Stimulated activated CD8-positive, alpha-beta memory T cell treated with anti-CD3 and anti-CD28 coated beads, Interleukin-12 subunit alpha, Interleukin-12 subunit beta, amount 100 ng/mL, for 24 hours (primary cell): ENCODE measurements at regions not wholly inside any gene's neighbourhood (a gene's known extent, or its start where the extent isn't known, plus 50 kb on each side); places are given as distances from the start of the nearest gene placed in this dataset.

Experiments
- DNase-seq: peaks from one replicate; pipeline ENCODE4 v3.0.0-alpha.2; 2020; ENCODE audit errors: extremely low read depth

- no peak for DNase-seq
Observed at GRCh38 chr14:71466251-71466650, 466.0 kb upstream of the RGS6 start.

- DNase-seq: no peak
Observed at GRCh38 chr14:71466946-71467345, 465.3 kb upstream of the RGS6 start.

- no peak for DNase-seq
Observed at GRCh38 chr14:71467361-71467811, 464.8 kb upstream of the RGS6 start.

GRCh38 chr14:71468701-71469100 is 463.5 kb upstream of the RGS6 start:
- no peak for DNase-seq

- no peak for DNase-seq
Observed at GRCh38 chr14:71469643-71470335, 462.4 kb upstream of the RGS6 start.

GRCh38 chr14:71471634-71472355 is 460.4 kb upstream of the RGS6 start:
- DNase-seq: no peak

- no peak for DNase-seq
Observed at GRCh38 chr14:71472356-71473340, 459.6 kb upstream of the RGS6 start.

GRCh38 chr14:71473843-71474242 is 458.4 kb upstream of the RGS6 start:
- no peak for DNase-seq

- no peak for DNase-seq
Observed at GRCh38 chr14:71474301-71475265, 457.6 kb upstream of the RGS6 start.

GRCh38 chr14:71475916-71476315 is 456.3 kb upstream of the RGS6 start:
- DNase-seq: no peak

GRCh38 chr14:71478542-71478941 is 453.7 kb upstream of the RGS6 start:
- no peak for DNase-seq

- DNase-seq: no peak
Observed at GRCh38 chr14:71481021-71481654, 451.1 kb upstream of the RGS6 start.

GRCh38 chr14:71482671-71483070 is 449.6 kb upstream of the RGS6 start:
- no peak for DNase-seq

GRCh38 chr14:71483154-71483553 is 449.1 kb upstream of the RGS6 start:
- DNase-seq: no peak

- DNase-seq: no peak
Observed at GRCh38 chr14:71485833-71486232, 446.4 kb upstream of the RGS6 start.

GRCh38 chr14:71486279-71486678 is 445.9 kb upstream of the RGS6 start:
- no peak for DNase-seq

GRCh38 chr14:71487449-71487848 is 444.8 kb upstream of the RGS6 start:
- DNase-seq: no peak

- no peak for DNase-seq
Observed at GRCh38 chr14:71487941-71488340, 444.3 kb upstream of the RGS6 start.

- no peak for DNase-seq
Observed at GRCh38 chr14:71488703-71489191, 443.5 kb upstream of the RGS6 start.

- DNase-seq: no peak
Observed at GRCh38 chr14:71489742-71490141, 442.5 kb upstream of the RGS6 start.
